ENCODE measurements at regions not wholly inside any gene's neighbourhood (a gene's known extent, or its start where the extent isn't known, plus 50 kb on each side); places are given as distances from the start of the nearest gene placed in this dataset.

DNA sequence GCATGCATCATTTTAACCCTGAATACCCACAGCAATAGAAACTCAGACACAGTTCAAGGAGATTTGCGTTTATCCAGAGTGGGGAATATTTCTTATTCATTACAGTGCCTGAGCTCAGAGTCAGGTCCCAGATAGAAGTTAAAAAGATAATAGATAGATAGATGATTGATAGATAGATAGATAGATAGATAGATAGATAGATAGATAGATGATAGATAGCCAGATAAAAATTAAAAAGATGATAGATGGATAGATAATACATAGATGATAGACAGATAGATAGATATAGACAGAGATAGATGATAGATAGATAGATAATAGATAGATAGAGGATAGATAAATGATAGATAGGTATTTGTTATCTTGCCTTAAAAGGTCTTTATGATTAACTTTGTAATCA is 184.7 kb downstream of the MYLK4 start:
- no peaks in the 10 kb centered on the region for H3K9me3 ChIP-seq
- no peak for DNase-seq
- no peaks in the 10 kb centered on the region for H3K27me3 ChIP-seq (ENCODE audit: insufficient read depth in 3 of 3, low read length in 2 of 3)
- no peak overlapping the region for H3K27ac ChIP-seq
- H3K4me3 ChIP-seq = no peak overlapping the region
- H3K36me3 ChIP-seq (ENCODE audit: insufficient read depth in 1 of 2, low read depth in 1 of 2) = no peaks in the 10 kb centered on the region
- H3K4me1 ChIP-seq = no peaks in the 10 kb centered on the region
- TF ChIP-seq, protein P1, sequence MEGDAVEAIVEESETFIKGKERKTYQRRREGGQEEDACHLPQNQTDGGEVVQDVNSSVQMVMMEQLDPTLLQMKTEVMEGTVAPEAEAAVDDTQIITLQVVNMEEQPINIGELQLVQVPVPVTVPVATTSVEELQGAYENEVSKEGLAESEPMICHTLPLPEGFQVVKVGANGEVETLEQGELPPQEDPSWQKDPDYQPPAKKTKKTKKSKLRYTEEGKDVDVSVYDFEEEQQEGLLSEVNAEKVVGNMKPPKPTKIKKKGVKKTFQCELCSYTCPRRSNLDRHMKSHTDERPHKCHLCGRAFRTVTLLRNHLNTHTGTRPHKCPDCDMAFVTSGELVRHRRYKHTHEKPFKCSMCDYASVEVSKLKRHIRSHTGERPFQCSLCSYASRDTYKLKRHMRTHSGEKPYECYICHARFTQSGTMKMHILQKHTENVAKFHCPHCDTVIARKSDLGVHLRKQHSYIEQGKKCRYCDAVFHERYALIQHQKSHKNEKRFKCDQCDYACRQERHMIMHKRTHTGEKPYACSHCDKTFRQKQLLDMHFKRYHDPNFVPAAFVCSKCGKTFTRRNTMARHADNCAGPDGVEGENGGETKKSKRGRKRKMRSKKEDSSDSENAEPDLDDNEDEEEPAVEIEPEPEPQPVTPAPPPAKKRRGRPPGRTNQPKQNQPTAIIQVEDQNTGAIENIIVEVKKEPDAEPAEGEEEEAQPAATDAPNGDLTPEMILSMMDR (IDR thresholded peaks at IDR 0.05) = no peak
- 86 to 97% (median 92%) methylated on average over 1 of the region's 1 CpG for WGBS, 3 donors
- intact Hi-C loops (cut with DNase I) = no loop called here
- ATAC-seq = no peak

DNA sequence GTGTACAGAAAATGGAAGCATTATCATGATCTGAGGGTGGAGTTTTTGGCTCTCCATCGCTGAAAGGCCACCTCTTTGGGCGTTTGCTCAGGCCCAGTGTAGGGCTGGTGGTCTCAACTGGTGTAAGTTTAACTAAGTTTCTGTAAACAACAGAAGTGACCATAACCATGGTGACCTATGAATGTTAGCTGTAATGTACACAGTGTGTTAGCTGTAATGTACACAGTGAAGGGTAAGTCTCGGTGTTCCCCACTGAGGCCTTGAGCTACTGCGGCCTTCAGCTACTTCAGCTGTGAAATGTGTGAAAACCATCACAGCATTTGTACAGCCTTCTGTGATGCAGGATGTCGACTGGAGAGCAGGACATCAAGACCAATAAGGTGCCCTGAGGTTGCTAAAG is 185.2 kb downstream of the MYLK4 start:
- Histone ChIP-seq H3K4me1 (no peaks in the 10 kb centered on the region), H3K9me3 (no peaks in the 10 kb centered on the region), H3K27ac (no peak overlapping the region), H3K36me3 (ENCODE audit: insufficient read depth in 1 of 2, low read depth in 1 of 2) (no peaks in the 10 kb centered on the region), H3K27me3 (ENCODE audit: insufficient read depth in 3 of 3, low read length in 2 of 3) (no peaks in the 10 kb centered on the region), H3K4me3 (no peak overlapping the region)
- 54 to 91% (median 87%) methylated on average over 5 of the region's 5 CpGs for WGBS, 3 donors
- TF ChIP-seq, protein P1 (IDR thresholded peaks at IDR 0.05) = no peak
- ATAC-seq = no peak
- intact Hi-C loops (cut with DNase I) = no loop called here
- no peak for DNase-seq

DNA sequence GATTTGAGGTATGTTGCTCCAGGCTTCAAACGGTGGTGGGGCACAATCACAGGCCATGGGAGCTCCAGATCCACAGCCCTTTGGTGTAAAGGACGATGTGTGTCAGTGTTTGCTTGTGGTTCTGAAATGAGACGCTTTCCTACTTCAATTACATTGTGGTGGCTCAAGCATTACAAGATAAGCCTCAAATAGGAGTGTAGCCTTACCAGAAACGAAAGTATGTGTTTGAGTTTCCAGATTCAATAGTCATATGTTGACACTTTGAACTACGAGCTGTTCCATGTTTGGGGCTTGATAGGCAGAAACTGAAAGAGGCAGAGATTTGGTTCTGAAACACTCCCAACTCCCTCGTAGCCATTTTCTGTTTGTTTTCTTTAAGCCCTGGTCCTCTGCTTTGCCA is 187.1 kb downstream of the MYLK4 start:
- intact Hi-C loops (cut with DNase I) = no loop called here
- Histone ChIP-seq H3K9me3 (no peaks in the 10 kb centered on the region), H3K4me1 (no peaks in the 10 kb centered on the region), H3K27me3 (ENCODE audit: insufficient read depth in 3 of 3, low read length in 2 of 3) (peaks cover 0 to 2% (median 0%) of the 10 kb centered on the region in 3 donors), H3K4me3 (no peak overlapping the region), H3K36me3 (ENCODE audit: insufficient read depth in 1 of 2, low read depth in 1 of 2) (no peaks in the 10 kb centered on the region), H3K27ac (no peak overlapping the region)
- 64 to 75% (median 66%) methylated on average over 6 of the region's 6 CpGs for WGBS, 3 donors
- no peak for ATAC-seq
- no peak for DNase-seq
- TF ChIP-seq, protein P1 (IDR thresholded peaks at IDR 0.05) = no peak

DNA sequence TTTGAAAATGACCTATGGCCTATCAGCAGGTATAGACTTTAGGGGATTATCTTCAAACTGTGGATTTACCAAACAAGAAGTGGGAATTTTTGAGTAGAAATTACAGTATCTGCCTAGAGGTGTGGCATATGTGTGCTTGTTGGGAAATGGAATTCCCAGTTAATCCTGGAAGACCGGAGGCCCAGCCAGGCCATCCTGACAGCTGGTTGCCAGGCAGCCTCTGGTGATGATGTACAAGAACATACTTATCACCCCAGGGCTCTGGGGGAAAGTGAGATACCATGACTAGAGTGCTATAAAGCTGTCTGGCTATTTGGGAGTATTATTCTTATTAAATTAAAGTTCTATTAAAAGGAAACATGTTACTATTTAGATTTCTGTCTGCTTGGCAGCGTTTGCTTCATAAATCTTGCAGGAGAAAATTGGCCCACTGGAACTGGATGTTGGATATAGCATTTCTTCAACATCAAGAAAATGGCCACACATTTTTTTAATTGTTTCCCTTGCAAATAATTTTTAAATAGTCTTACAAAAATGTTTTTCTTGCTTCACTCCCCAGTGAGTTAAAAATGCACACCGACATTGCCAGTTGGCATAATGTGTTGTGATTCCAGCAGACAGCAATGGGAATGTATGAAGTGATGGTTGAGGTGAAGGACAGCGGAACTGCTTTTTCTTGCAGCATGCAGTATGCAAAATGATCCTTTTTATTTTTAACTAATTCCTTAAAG is 187.8 kb downstream of the MYLK4 start:
- DNase-seq = no peak
- no peak for ATAC-seq

More for the DNA sequence above, 187.8 kb downstream of the MYLK4 start:
- TF ChIP-seq, protein P1 (IDR thresholded peaks at IDR 0.05) = no peak
- intact Hi-C loops (cut with DNase I) = no loop called here
- H3K36me3 ChIP-seq (ENCODE audit: insufficient read depth in 1 of 2, low read depth in 1 of 2) = no peaks in the 10 kb centered on the region
- H3K4me1 ChIP-seq = no peaks in the 10 kb centered on the region
- no peak overlapping the region for H3K4me3 ChIP-seq
- H3K27ac ChIP-seq = no peak overlapping the region
- H3K9me3 ChIP-seq = no peaks in the 10 kb centered on the region
- 57 to 65% (median 63%) methylated on average over 4 of the region's 4 CpGs for WGBS, 3 donors
- H3K27me3 ChIP-seq (ENCODE audit: insufficient read depth in 3 of 3, low read length in 2 of 3) = peaks cover 0 to 2% (median 0%) of the 10 kb centered on the region in 3 donors

Data from psoas muscle (tissue), 7 donors.